Vagina (tissue), 2 donors: ENCODE measurements at regions not wholly inside any gene's neighbourhood (a gene's known extent, or its start where the extent isn't known, plus 50 kb on each side); places are given as distances from the start of the nearest gene placed in this dataset.

Source experiments
- DNase-seq, 2 donors: peaks; one replicate each; pipeline ENCODE4 v3.0.0-alpha.2; 2017; ENCODE audit errors: extremely low spot score in 2 of 2
- H3K27ac ChIP-seq: fragments of 200-600 bp; sonication (generic); one replicate; pipeline ENCODE4 v1.5.1; 2019
- H3K27me3 ChIP-seq: fragments of 200-600 bp; sonication (generic); one replicate; pipeline ENCODE4 v1.5.1; 2019
- H3K36me3 ChIP-seq, 2 donors: fragments of 200-600 bp; sonication (generic); one replicate each; pipeline ENCODE4 v1.5.1; 2017 to 2019
- H3K4me1 ChIP-seq: fragments of 200-600 bp; sonication (generic); one replicate; pipeline ENCODE4 v1.5.1; 2019
- H3K4me3 ChIP-seq, 2 donors: fragments of 200-600 bp; sonication (generic); 1 replicate in 1 of 2; 2 replicates in 1 of 2; pipeline ENCODE4 v1.5.1; 2016 to 2019
- H3K9me3 ChIP-seq: fragments of 200-600 bp; sonication (generic); one replicate; pipeline ENCODE4 v1.5.1; 2019
- POLR2A ChIP-seq, 2 donors: fragments of 450-650 bp; IDR thresholded peaks; one replicate each; pipeline ENCODE4 v1.6.1; 2017; ENCODE audit warnings: antibody characterized with exemption in 2 of 2, mild to moderate bottlenecking in 2 of 2, moderate library complexity in 2 of 2
- POLR2AphosphoS5 ChIP-seq, 2 donors: sonication (generic); formaldehyde crosslinking; IDR thresholded peaks; one replicate each; pipeline ENCODE4 v1.9.0; 2017; ENCODE audit warnings: antibody characterized with exemption in 2 of 2, mild to moderate bottlenecking in 2 of 2, low read depth in 1 of 2; ENCODE audit not compliant: insufficient read depth in 1 of 2
- intact Hi-C: fragments of 100-400 bp; cut with DNase I; formaldehyde crosslinking; loops from one replicate; pipeline ENCODE4 v1.15.1; 2023
- TF ChIP-seq, protein P1 (sequence below), 3 experiments: fragments of 450-650 bp in 2 of 3; fragments of 200-600 bp in 1 of 3; sonication (generic) in 1 of 3; IDR thresholded peaks; one replicate each; pipeline ENCODE4 v1.5.1; 2017 to 2019; ENCODE audit warnings: antibody characterized with exemption in 3 of 3, mild to moderate bottlenecking in 2 of 3, moderate library complexity in 2 of 3

DNA sequence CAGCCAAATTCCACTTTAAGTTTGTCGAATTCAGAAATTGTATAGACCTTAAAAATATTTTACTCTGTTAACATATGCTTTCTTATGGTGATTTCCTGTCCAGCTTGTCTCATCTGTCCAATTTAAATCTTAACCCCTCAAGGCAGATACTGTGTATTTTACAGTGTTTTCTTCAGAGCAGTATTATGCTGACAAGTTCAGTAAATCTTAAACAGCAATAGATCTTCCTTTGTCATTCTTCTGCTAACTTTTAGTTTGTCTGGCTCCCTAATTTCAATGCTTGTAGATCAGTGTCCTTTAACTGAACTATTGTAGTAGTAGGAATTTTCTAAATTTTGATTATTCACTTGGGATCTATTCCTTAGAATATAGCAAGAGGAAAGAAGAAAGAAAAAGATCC is 52.8 kb upstream of the MEIS1 start:
- no peak for TF ChIP-seq POLR2A (IDR thresholded peaks at IDR 0.05)
- no peak for TF ChIP-seq POLR2AphosphoS5 (IDR thresholded peaks at IDR 0.05; ENCODE audit: insufficient read depth in 1 of 2, low read depth in 1 of 2)
- TF ChIP-seq, protein P1, sequence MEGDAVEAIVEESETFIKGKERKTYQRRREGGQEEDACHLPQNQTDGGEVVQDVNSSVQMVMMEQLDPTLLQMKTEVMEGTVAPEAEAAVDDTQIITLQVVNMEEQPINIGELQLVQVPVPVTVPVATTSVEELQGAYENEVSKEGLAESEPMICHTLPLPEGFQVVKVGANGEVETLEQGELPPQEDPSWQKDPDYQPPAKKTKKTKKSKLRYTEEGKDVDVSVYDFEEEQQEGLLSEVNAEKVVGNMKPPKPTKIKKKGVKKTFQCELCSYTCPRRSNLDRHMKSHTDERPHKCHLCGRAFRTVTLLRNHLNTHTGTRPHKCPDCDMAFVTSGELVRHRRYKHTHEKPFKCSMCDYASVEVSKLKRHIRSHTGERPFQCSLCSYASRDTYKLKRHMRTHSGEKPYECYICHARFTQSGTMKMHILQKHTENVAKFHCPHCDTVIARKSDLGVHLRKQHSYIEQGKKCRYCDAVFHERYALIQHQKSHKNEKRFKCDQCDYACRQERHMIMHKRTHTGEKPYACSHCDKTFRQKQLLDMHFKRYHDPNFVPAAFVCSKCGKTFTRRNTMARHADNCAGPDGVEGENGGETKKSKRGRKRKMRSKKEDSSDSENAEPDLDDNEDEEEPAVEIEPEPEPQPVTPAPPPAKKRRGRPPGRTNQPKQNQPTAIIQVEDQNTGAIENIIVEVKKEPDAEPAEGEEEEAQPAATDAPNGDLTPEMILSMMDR (IDR thresholded peaks at IDR 0.05), result no peak
- DNase-seq, result no peak
- H3K27me3 ChIP-seq, result no peaks in the 10 kb centered on the region
- H3K4me1 ChIP-seq, result peaks cover 8% of the 10 kb centered on the region
- H3K27ac ChIP-seq, result no peak overlapping the region
- H3K9me3 ChIP-seq, result no peaks in the 10 kb centered on the region
- no peak overlapping the region for H3K4me3 ChIP-seq
- no peaks in the 10 kb centered on the region for H3K36me3 ChIP-seq
- intact Hi-C loops, result no loop called here

DNA sequence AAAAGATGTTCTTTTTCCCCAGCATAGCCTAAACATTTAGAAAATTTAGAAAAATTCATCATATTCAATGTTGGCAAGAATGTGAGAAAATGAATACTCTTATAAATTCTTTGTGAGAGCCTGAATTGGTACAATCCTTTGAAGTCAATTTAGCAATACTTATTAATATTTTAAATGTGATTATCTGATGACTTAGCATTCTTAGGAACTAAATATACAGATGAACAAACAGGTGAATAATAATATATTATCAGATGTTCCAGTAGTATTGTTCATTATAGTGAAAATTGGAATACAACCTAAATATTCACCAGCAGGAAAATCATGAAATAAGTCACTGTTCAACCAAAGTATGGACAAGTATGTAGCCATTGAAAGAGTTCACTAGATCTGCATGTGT is 55.5 kb upstream of the MEIS1 start:
- no peaks in the 10 kb centered on the region for H3K9me3 ChIP-seq
- DNase-seq, result no peak
- H3K4me3 ChIP-seq, result no peak overlapping the region
- no peaks in the 10 kb centered on the region for H3K27me3 ChIP-seq
- no peak overlapping the region for H3K27ac ChIP-seq
- H3K36me3 ChIP-seq, result no peaks in the 10 kb centered on the region
- no peak for TF ChIP-seq POLR2AphosphoS5 (IDR thresholded peaks at IDR 0.05; ENCODE audit: insufficient read depth in 1 of 2, low read depth in 1 of 2)
- TF ChIP-seq POLR2A (IDR thresholded peaks at IDR 0.05), result no peak
- TF ChIP-seq, protein P1 (IDR thresholded peaks at IDR 0.05), result no peak
- intact Hi-C loops, result no loop called here
- no peaks in the 10 kb centered on the region for H3K4me1 ChIP-seq

DNA sequence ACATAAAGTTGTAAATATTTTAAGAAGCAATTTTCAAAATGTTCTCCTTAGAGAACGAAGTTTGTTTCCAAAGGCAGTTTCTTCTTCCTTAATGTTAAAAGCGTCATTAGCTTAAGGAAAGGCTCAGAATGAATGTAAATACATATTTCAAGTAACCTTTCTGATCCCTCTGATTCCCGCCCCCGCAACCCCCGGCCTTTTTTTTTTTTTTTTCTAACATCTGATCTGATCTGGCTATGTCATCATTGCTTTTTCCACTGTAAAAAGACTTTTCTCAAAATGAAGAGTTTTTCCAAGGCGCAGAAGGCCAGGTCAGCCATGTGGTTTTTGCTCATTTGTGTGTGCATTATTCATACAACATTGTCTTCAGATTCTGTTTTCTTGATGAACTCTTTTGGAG is 57.1 kb upstream of the MEIS1 start:
- intact Hi-C loops, result no loop called here
- no peak for TF ChIP-seq POLR2A (IDR thresholded peaks at IDR 0.05)
- no peak for TF ChIP-seq POLR2AphosphoS5 (IDR thresholded peaks at IDR 0.05; ENCODE audit: insufficient read depth in 1 of 2, low read depth in 1 of 2)
- TF ChIP-seq, protein P1 (IDR thresholded peaks at IDR 0.05), result no peak
- H3K36me3 ChIP-seq, result no peaks in the 10 kb centered on the region
- H3K27me3 ChIP-seq, result no peaks in the 10 kb centered on the region
- no peak overlapping the region for H3K27ac ChIP-seq
- H3K9me3 ChIP-seq, result no peaks in the 10 kb centered on the region
- no peaks in the 10 kb centered on the region for H3K4me1 ChIP-seq
- no peak overlapping the region for H3K4me3 ChIP-seq
- DNase-seq, result no peak

DNA sequence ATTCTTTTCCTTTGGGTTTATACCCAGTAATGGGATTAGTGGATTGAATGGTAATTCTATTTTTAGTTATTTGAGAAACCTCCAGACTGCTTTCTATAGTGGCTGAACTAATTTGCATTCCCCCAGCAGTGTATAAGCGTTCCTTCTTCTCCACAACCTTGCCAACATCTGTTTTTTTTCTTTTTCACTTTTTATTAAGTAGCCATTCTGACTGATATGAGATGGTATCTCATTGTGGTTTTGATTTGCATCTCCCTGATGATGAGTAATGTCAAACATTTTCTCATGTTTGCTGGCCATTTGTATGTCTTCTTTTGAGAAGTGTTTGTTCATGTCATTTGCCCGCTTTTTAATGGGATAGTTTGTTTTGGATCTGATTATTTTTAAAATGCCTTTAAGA is 64.1 kb upstream of the MEIS1 start:
- intact Hi-C loops, result no loop called here
- Histone ChIP-seq H3K4me3 (no peak overlapping the region), H3K4me1 (peaks cover under 1% of the 10 kb centered on the region), H3K9me3 (no peaks in the 10 kb centered on the region), H3K36me3 (no peaks in the 10 kb centered on the region), H3K27me3 (no peaks in the 10 kb centered on the region), H3K27ac (no peak overlapping the region)
- no peak for DNase-seq
- TF ChIP-seq, protein P1 (IDR thresholded peaks at IDR 0.05), result no peak
- TF ChIP-seq POLR2AphosphoS5 (IDR thresholded peaks at IDR 0.05; ENCODE audit: insufficient read depth in 1 of 2, low read depth in 1 of 2) (no peak), POLR2A (IDR thresholded peaks at IDR 0.05) (no peak)

DNA sequence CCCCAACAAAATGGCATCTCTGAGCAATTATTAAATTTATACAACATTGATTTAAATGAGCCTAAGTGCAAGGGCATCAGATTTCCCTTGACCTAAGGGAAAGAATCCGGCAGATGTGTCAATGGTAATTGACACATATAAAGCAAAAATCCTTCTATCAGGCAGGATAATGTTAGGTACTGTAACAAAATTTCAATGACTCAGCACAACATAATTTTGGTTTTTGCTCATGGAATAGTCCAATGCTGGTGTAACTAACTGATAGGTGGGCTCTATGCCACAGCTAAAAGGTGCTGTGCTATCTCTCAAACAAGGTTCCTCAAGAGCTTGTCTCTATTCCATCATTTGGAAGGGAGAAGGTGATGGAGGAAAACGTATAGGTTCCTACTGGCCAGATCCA is 68.3 kb upstream of the MEIS1 start:
- no peaks in the 10 kb centered on the region for H3K36me3 ChIP-seq
- H3K27ac ChIP-seq, result no peak overlapping the region
- no peaks in the 10 kb centered on the region for H3K27me3 ChIP-seq
- no peak for TF ChIP-seq POLR2A (IDR thresholded peaks at IDR 0.05)
- no peak for TF ChIP-seq POLR2AphosphoS5 (IDR thresholded peaks at IDR 0.05; ENCODE audit: insufficient read depth in 1 of 2, low read depth in 1 of 2)
- TF ChIP-seq, protein P1 (IDR thresholded peaks at IDR 0.05), result no peak
- no peaks in the 10 kb centered on the region for H3K9me3 ChIP-seq
- H3K4me3 ChIP-seq, result no peak overlapping the region
- no peak for DNase-seq
- H3K4me1 ChIP-seq, result peaks cover 13% of the 10 kb centered on the region
- intact Hi-C loops, result no loop called here
